ENCODE measurements at regions not wholly inside any gene's neighbourhood (a gene's known extent, or its start where the extent isn't known, plus 50 kb on each side); places are given as distances from the start of the nearest gene placed in this dataset.

DNA sequence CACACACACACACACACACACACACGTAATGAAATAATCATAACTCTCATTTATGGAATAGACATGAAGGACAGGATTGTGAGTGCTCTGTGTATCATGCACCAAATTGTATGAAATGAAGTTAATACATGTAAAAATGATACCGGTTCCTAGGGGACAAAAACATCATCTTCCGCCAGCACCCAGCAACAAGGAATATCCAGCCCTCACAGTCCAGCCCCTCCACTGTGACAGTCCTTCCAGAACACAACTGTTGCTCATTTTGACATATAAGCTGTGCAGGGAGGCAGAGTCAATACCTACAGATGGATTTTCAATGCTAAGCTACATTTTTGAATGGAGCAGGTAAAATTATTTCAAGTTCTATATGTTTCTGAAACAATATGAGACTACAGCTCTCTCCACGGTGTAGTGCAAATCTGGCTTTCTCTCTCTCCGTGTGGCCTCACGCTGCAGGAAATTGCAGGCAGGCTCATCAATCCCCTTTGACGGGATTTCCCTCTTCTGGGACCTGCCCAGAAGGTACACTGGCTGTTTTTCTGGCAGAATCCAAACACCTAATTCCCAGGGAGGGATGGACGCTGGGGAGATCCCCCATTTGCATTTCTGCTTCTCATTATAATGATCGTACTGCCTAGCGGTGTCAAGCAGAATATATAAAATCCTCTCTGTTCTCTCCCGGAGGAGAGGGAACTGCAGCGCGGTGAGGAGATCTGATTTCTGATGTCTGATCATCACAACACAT lies 494.0 kb downstream of the LIG4 start:
- intact Hi-C loops (cut with micrococcal nuclease) = no loop called here
- ChIA-PET CTCF (no interaction called here), POLR2A (no interaction called here)
- no peaks in the 10 kb centered on the region for H3K36me3 ChIP-seq (ENCODE audit: control insufficient read depth in 2 of 2, extremely low read depth in 1 of 2, insufficient read depth in 2 of 2, low read length in 2 of 2)
- dilution Hi-C loops (cut with MboI; ENCODE audit: extremely low pct_ligation_motif_present, low sequenced_read_pairs) = no loop called here
- BruUV-seq (replicated peaks) = no TSS peak
- no peak overlapping the region for H3K4me3 ChIP-seq (replicated peaks in 1 of 3; ENCODE audit: insufficient read depth in 1 of 3, low read depth in 1 of 3, low read length in 3 of 3)
- TF ChIP-seq JUN (IDR thresholded peaks at IDR 0.05; ENCODE audit: borderline replicate concordance, insufficient read depth, insufficient read length, low read depth) = no peak
- no peak for TF ChIP-seq EZH2 (IDR thresholded peaks at IDR 0.05; ENCODE audit: borderline replicate concordance, low read depth, low read length, severe bottlenecking)
- TF ChIP-seq GATA2 (IDR thresholded peaks at IDR 0.05; ENCODE audit: insufficient read depth, insufficient read length, low read depth, low read length) = no peak
- TF ChIP-seq POLR2AphosphoS5 (IDR thresholded peaks at IDR 0.05; ENCODE audit: insufficient read depth, low read depth, low read length) = no peak
- no peak for TF ChIP-seq FOS (IDR thresholded peaks at IDR 0.05; ENCODE audit: borderline replicate concordance, insufficient read depth, low read length)
- TF ChIP-seq CTCF (IDR thresholded peaks at IDR 0.05; ENCODE audit: extremely low read depth in 1 of 2, insufficient read depth in 1 of 2, low read depth in 1 of 2, low read length in 2 of 2) = no peak
- no peak for TF ChIP-seq MAX (IDR thresholded peaks at IDR 0.05; ENCODE audit: insufficient read depth, insufficient read length)
- no peak for TF ChIP-seq MYC (IDR thresholded peaks at IDR 0.05; ENCODE audit: low read depth, low read length)
- TF ChIP-seq POLR2A (IDR thresholded peaks at IDR 0.05; ENCODE audit: low read depth, low read length) = no peak
- no peak for DNase-seq (ENCODE audit: low read depth, low spot score)
- H3K9ac ChIP-seq (replicated peaks; ENCODE audit: extremely low read depth, insufficient read depth, low read length) = no peak overlapping the region
- H3K9me3 ChIP-seq (replicated peaks; ENCODE audit: control insufficient read depth, insufficient read depth, low read length) = no peaks in the 10 kb centered on the region
- no peak overlapping the region for H3K27ac ChIP-seq (ENCODE audit: insufficient read depth, low read depth, low read length)
- no peak overlapping the region for H2AFZ ChIP-seq (ENCODE audit: low read depth, low read length)
- H3K9me1 ChIP-seq (replicated peaks; ENCODE audit: control insufficient read depth, extremely low read depth, insufficient read depth, low read length) = no peaks in the 10 kb centered on the region
- no peaks in the 10 kb centered on the region for H4K20me1 ChIP-seq (replicated peaks; ENCODE audit: control insufficient read depth, extremely low read depth, insufficient read depth, low read length)
- H3K79me2 ChIP-seq (ENCODE audit: control insufficient read depth, insufficient read depth, low read length) = no peaks in the 10 kb centered on the region
- FAIRE-seq = no peak
- peak overlapping the region; percentile 67 for H3K4me2 ChIP-seq (ENCODE audit: insufficient read depth, low read length)
- H3K4me1 ChIP-seq (ENCODE audit: control insufficient read depth, extremely low read depth, insufficient read depth, low read length) = peaks cover 8% of the 10 kb centered on the region
- no peaks in the 10 kb centered on the region for H3K27me3 ChIP-seq (ENCODE audit: control insufficient read depth in 2 of 2, insufficient read depth in 2 of 2, low read length in 2 of 2)
